HCT116 (cell line): ENCODE measurements at regions not wholly inside any gene's neighbourhood (a gene's known extent, or its start where the extent isn't known, plus 50 kb on each side); places are given as distances from the start of the nearest gene placed in this dataset.

ENCODE experiments used
- ATAC-seq: fragments of 200-7000 bp; cut with Tn5 transposase; 2 replicates; pipeline ENCODE4 v1.9.1; 2020; ENCODE audit warnings: mild to moderate bottlenecking, moderate library complexity
- BruUV-seq: library from RNA; stranded (reverse); fragments of 400-500 nt; replicated peaks from 2 replicates; lab custom pipeline; 2021; lab: Mats Ljungman, UMichigan
- CTCF ChIA-PET: fragments of 300-600 bp; sonication (Branson Sonifier 250); formaldehyde crosslinking; loops from one replicate; lab custom pipeline; 2021; ENCODE audit warnings: antibody characterized with exemption; lab: Charles Lee
- POLR2A ChIA-PET: fragments of 300-600, 350-600 bp; sonication (Branson Sonifier 250); formaldehyde crosslinking; loops from one replicate; lab custom pipeline; 2021; ENCODE audit warnings: antibody characterized with exemption; lab: Charles Lee
- RAD21 ChIA-PET, 2 experiments: fragments of 300-600 bp; sonication (Branson Sonifier 250); formaldehyde crosslinking; loops; one replicate each; lab custom pipeline; 2023; ENCODE audit warnings: low total read pairs in 2 of 2; ENCODE audit not compliant: uncharacterized antibody in 2 of 2, unreplicated experiment in 2 of 2, low non-redundant PET in 1 of 2; lab: Charles Lee
- DNase-seq: peaks from one replicate; pipeline ENCODE4 v3.0.0-alpha.2; 2010; ENCODE audit warnings: low read depth, low spot score
- H2AFZ ChIP-seq: fragments of 200-600 bp; shearing (Covaris generic), sonication (generic); 2 replicates; pipeline ENCODE4 v1.6.1; 2017; ENCODE audit warnings: low read depth, mixed run types, mixed read lengths, antibody characterized with exemption, low read length; ENCODE audit not compliant: poor library complexity, severe bottlenecking
- H3K27ac ChIP-seq: 2 replicates; pipeline ENCODE4 v1.5.1; 2012; ENCODE audit warnings: low read depth, low read length
- H3K27me3 ChIP-seq: fragments of 200-600 bp; sonication (generic); 2 replicates; pipeline ENCODE4 v1.6.1; 2016; ENCODE audit warnings: mixed run types, low read length, mixed read lengths; ENCODE audit not compliant: insufficient read depth
- H3K36me3 ChIP-seq, 2 experiments: fragments of 200-500 bp in 1 of 2; fragments of 200-600 bp in 1 of 2; sonication (Bioruptor generic) in 1 of 2; sonication (generic) in 1 of 2; 2 replicates each; pipeline versions ENCODE4 v1.5.1 to v1.6.1; 2014 to 2016; ENCODE audit warnings: low read length in 2 of 2, inconsistent platforms in 1 of 2, mixed read lengths in 1 of 2, mixed run types in 1 of 2; ENCODE audit not compliant: insufficient read depth in 2 of 2, control insufficient read depth in 1 of 2
- H3K4me1 ChIP-seq, 2 experiments: fragments of 200-600 bp in 1 of 2; sonication (generic) in 1 of 2; 2 replicates each; pipeline versions ENCODE4 v1.5.1 to v1.6.1; 2012 to 2017; ENCODE audit warnings: low read length in 2 of 2, inconsistent platforms in 1 of 2, mild to moderate bottlenecking in 1 of 2, mixed read lengths in 1 of 2, mixed run types in 1 of 2, moderate library complexity in 1 of 2; ENCODE audit not compliant: insufficient read depth in 2 of 2, control insufficient read depth in 1 of 2
- H3K4me2 ChIP-seq: fragments of 200-600 bp; sonication (generic); 2 replicates; pipeline ENCODE4 v1.6.1; 2017; ENCODE audit warnings: mixed run types, low read length, mixed read lengths
- H3K4me3 ChIP-seq, 2 experiments: fragments of 200-600 bp in 1 of 2; sonication (generic) in 1 of 2; replicated peaks in 1 of 2; 2 replicates each; pipeline ENCODE4 v1.5.1; 2011 to 2016; ENCODE audit warnings: low read length in 2 of 2, control low read depth in 1 of 2, low read depth in 1 of 2, mild to moderate bottlenecking in 1 of 2, mixed read lengths in 1 of 2, mixed run types in 1 of 2
- H3K79me2 ChIP-seq: fragments of 200-600 bp; sonication (generic); 2 replicates; pipeline ENCODE4 v1.6.1; 2017; ENCODE audit warnings: mild to moderate bottlenecking, mixed run types, low read length, moderate library complexity, mixed read lengths; ENCODE audit not compliant: insufficient read depth
- H3K9ac ChIP-seq: fragments of 200-600 bp; sonication (generic); 2 replicates; pipeline ENCODE4 v1.6.1; 2016; ENCODE audit warnings: low read length, mixed read lengths
- H3K9me2 ChIP-seq: fragments of 200-600 bp; sonication (generic), shearing (Covaris generic); 2 replicates; pipeline ENCODE4 v1.6.1; 2017; ENCODE audit warnings: mixed run types, mild to moderate bottlenecking, moderate library complexity; ENCODE audit not compliant: insufficient read depth
- H3K9me3 ChIP-seq, 2 experiments: fragments of 200-500 bp in 1 of 2; fragments of 200-600 bp in 1 of 2; sonication (Bioruptor generic) in 1 of 2; sonication (generic) in 1 of 2; 2 replicates each; pipeline ENCODE4 v1.6.1; 2014 to 2017; ENCODE audit warnings: low read length in 2 of 2, mixed read lengths in 2 of 2, inconsistent platforms in 1 of 2, low read depth in 1 of 2, mild to moderate bottlenecking in 1 of 2, mixed run types in 1 of 2, moderate library complexity in 1 of 2; ENCODE audit not compliant: control insufficient read depth in 1 of 2, insufficient read depth in 1 of 2
- H4K20me1 ChIP-seq: fragments of 200-600 bp; sonication (generic), shearing (Covaris generic); 2 replicates; pipeline ENCODE4 v1.6.1; 2017; ENCODE audit warnings: mixed run types, mild to moderate bottlenecking, moderate library complexity; ENCODE audit not compliant: insufficient read depth
- CBX3 ChIP-seq: IDR thresholded peaks from 2 replicates; pipeline ENCODE4 v1.6.1; 2012; ENCODE audit warnings: low read depth
- ELF1 ChIP-seq: IDR thresholded peaks from 2 replicates; pipeline ENCODE4 v1.6.1; 2012; ENCODE audit warnings: low read depth, borderline replicate concordance
- JUND ChIP-seq: IDR thresholded peaks from 2 replicates; pipeline ENCODE4 v1.6.1; 2012
- POLR2A ChIP-seq: IDR thresholded peaks from 2 replicates; pipeline ENCODE4 v1.7.0; 2011; ENCODE audit warnings: borderline replicate concordance; ENCODE audit not compliant: insufficient read depth, insufficient read length; ENCODE audit errors: extremely low read depth
- POLR2AphosphoS5 ChIP-seq: IDR thresholded peaks from 2 replicates; pipeline ENCODE4 v1.6.1; 2011; ENCODE audit warnings: mild to moderate bottlenecking, low read depth, low read length, moderate library complexity
- RAD21 ChIP-seq: IDR thresholded peaks from 2 replicates; pipeline ENCODE4 v1.6.1; 2012; ENCODE audit warnings: low read depth, mild to moderate bottlenecking
- TCF7L2 ChIP-seq: IDR thresholded peaks from 2 replicates; pipeline ENCODE4 v1.7.0; 2011; ENCODE audit warnings: borderline replicate concordance, inconsistent platforms; ENCODE audit not compliant: insufficient read depth, insufficient read length; ENCODE audit errors: extremely low read depth
- ZNF274 ChIP-seq: fragments of 200-500 bp; sonication (Bioruptor generic); IDR thresholded peaks from 2 replicates; pipeline ENCODE4 v1.6.1; 2014; ENCODE audit warnings: mild to moderate bottlenecking, low read depth, low read length, inconsistent platforms
- intact Hi-C: fragments of 100-400 bp; cut with micrococcal nuclease; formaldehyde crosslinking; loops from 2 replicates; pipeline ENCODE4 v1.10.0; 2022
- TF ChIP-seq, protein P1 (sequence below): IDR thresholded peaks from 2 replicates; pipeline ENCODE4 v1.6.1; 2012
- TF ChIP-seq, protein P2 (sequence below): IDR thresholded peaks from 2 replicates; pipeline ENCODE4 v1.6.1; 2011; ENCODE audit warnings: mild to moderate bottlenecking, low read length, moderate library complexity; ENCODE audit not compliant: insufficient replicate concordance; ENCODE audit errors: extremely low read depth

DNA sequence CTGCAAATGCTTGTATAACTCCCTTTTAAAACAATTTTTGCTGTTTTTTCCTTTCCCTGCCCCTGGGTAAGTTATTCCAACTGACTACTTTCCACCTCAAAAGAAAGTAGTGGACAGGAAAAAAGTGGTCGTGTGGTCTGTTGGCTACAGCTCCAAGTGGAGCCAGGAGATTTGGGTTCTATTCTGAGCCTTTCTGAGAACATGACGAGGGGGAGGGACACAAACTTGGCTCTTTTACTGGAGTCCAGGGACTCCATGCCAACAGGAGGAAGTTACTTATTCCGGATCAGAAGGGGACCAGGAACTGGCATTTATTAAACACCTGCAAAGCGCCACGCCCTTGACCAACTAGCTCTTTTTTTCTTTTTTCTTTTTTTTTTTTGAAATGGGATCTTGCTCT, 79.0 kb upstream of the CAPZB start:
- Histone ChIP-seq H3K27ac (no peak overlapping the region), H3K9me3 (no peaks in the 10 kb centered on the region), H3K4me3 (no peak overlapping the region), H3K9me2 (no peaks in the 10 kb centered on the region), H2AFZ (no peak overlapping the region), H3K4me2 (no peak overlapping the region), H3K27me3 (no peaks in the 10 kb centered on the region), H3K9ac (no peak overlapping the region), H3K36me3 (no peaks in the 10 kb centered on the region), H4K20me1 (no peaks in the 10 kb centered on the region), H3K4me1 (peaks cover 0 to 4% of the 10 kb centered on the region in 2 experiments; a peak in 1 of 4 replicates), H3K79me2 (no peaks in the 10 kb centered on the region)
- ChIA-PET RAD21 (no interaction called here), CTCF (no interaction called here), POLR2A (no interaction called here)
- ATAC-seq (no peak), DNase-seq (no peak)
- TF ChIP-seq POLR2A (no peak), TCF7L2 (no peak), RAD21 (no peak), JUND (no peak), ELF1 (no peak), ZNF274 (no peak), CBX3 (no peak), POLR2AphosphoS5 (no peak)
- TF ChIP-seq, protein P1, sequence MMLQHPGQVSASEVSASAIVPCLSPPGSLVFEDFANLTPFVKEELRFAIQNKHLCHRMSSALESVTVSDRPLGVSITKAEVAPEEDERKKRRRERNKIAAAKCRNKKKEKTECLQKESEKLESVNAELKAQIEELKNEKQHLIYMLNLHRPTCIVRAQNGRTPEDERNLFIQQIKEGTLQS, result no peak
- TF ChIP-seq, protein P2, sequence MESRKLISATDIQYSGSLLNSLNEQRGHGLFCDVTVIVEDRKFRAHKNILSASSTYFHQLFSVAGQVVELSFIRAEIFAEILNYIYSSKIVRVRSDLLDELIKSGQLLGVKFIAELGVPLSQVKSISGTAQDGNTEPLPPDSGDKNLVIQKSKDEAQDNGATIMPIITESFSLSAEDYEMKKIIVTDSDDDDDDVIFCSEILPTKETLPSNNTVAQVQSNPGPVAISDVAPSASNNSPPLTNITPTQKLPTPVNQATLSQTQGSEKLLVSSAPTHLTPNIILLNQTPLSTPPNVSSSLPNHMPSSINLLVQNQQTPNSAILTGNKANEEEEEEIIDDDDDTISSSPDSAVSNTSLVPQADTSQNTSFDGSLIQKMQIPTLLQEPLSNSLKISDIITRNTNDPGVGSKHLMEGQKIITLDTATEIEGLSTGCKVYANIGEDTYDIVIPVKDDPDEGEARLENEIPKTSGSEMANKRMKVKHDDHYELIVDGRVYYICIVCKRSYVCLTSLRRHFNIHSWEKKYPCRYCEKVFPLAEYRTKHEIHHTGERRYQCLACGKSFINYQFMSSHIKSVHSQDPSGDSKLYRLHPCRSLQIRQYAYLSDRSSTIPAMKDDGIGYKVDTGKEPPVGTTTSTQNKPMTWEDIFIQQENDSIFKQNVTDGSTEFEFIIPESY, result no peak
- no TSS peak for BruUV-seq
- intact Hi-C loops, result no loop called here
